ENCODE measurements at regions not wholly inside any gene's neighbourhood (a gene's known extent, or its start where the extent isn't known, plus 50 kb on each side); places are given as distances from the start of the nearest gene placed in this dataset.

DNA sequence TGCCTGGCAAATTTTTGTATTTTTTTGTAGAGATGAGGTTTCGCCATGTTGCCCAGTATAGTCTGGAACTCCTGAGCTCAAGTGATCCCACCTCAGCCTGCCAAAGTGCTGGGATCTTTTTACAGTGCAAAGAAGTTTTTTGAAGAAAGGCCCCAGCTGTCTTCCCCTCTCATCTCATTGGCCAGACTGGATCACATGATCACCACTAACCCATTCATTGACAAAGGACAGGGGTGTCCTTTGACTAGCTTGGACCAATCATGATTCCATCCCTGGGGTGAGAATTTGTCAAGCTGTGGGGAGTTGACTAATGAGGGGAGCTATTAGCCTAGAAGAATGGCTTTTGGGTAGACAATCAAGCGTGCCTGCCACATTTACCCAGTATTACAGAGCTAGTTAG is 232.9 kb upstream of the TANK start:
- intact Hi-C loops (cut with DNase I), result no loop called here
- H3K4me3 ChIP-seq, result no peak overlapping the region
- TF ChIP-seq, protein P1, sequence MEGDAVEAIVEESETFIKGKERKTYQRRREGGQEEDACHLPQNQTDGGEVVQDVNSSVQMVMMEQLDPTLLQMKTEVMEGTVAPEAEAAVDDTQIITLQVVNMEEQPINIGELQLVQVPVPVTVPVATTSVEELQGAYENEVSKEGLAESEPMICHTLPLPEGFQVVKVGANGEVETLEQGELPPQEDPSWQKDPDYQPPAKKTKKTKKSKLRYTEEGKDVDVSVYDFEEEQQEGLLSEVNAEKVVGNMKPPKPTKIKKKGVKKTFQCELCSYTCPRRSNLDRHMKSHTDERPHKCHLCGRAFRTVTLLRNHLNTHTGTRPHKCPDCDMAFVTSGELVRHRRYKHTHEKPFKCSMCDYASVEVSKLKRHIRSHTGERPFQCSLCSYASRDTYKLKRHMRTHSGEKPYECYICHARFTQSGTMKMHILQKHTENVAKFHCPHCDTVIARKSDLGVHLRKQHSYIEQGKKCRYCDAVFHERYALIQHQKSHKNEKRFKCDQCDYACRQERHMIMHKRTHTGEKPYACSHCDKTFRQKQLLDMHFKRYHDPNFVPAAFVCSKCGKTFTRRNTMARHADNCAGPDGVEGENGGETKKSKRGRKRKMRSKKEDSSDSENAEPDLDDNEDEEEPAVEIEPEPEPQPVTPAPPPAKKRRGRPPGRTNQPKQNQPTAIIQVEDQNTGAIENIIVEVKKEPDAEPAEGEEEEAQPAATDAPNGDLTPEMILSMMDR (IDR thresholded peaks at IDR 0.05), result no peak
- H3K27ac ChIP-seq, result no peak overlapping the region
- ATAC-seq (no peak), DNase-seq (no peak)
- H3K36me3 ChIP-seq, result no peaks in the 10 kb centered on the region
- no peaks in the 10 kb centered on the region for H3K27me3 ChIP-seq
- no peaks in the 10 kb centered on the region for H3K9me3 ChIP-seq
- H3K4me1 ChIP-seq, result no peaks in the 10 kb centered on the region

DNA sequence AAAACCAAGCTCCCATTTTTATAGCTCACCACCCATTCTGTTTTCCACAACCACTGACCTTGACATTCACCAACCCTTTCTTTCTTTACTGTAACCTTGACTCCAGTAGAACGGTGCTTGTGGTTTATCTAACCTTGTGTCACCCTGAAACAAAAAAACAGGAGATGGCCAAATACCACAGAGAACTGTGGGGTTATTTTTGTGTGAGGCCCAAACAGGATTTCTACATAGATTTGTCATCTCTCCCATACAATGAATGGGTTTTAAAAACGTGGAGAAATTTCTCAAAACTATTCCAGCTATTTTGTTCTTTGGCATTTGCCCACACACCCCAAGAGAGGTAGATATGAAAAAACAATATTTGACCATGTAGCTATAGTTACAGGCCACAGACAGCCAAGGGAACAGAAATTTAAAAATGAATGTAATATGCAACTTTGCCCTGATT is 231.3 kb upstream of the TANK start:
- H3K27ac ChIP-seq, result no peak overlapping the region
- ATAC-seq (no peak), DNase-seq (no peak)
- no peaks in the 10 kb centered on the region for H3K4me1 ChIP-seq
- H3K27me3 ChIP-seq, result no peaks in the 10 kb centered on the region
- no peaks in the 10 kb centered on the region for H3K36me3 ChIP-seq
- no peaks in the 10 kb centered on the region for H3K9me3 ChIP-seq
- H3K4me3 ChIP-seq, result no peak overlapping the region
- intact Hi-C loops (cut with DNase I), result no loop called here
- TF ChIP-seq, protein P1 (IDR thresholded peaks at IDR 0.05), result no peak

DNA sequence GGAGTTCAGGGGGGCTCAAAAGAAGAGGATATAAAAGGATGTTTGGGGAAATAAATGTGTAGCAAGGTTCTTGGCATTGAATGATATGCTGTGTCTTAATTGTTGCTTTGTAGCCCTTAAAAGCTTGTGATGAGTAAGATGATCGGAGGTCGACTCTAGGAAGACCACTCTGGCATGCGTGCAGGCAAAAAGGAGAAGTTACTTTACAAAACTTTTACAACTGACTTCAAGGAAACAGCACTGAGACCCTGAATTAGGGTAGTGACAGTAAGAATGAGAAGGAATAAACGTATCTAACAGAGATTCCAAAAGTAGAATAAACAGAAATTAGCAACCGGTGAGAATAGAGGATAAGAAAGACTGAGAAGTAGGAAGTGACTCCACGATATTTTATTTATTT is 228.7 kb upstream of the TANK start:
- TF ChIP-seq, protein P1 (IDR thresholded peaks at IDR 0.05), result no peak
- no peak for DNase-seq
- intact Hi-C loops (cut with DNase I), result no loop called here
- H3K9me3 ChIP-seq, result no peaks in the 10 kb centered on the region
- no peaks in the 10 kb centered on the region for H3K27me3 ChIP-seq
- ATAC-seq, result no peak
- no peak overlapping the region for H3K4me3 ChIP-seq
- H3K4me1 ChIP-seq, result no peaks in the 10 kb centered on the region
- H3K27ac ChIP-seq, result no peak overlapping the region
- H3K36me3 ChIP-seq, result no peaks in the 10 kb centered on the region

DNA sequence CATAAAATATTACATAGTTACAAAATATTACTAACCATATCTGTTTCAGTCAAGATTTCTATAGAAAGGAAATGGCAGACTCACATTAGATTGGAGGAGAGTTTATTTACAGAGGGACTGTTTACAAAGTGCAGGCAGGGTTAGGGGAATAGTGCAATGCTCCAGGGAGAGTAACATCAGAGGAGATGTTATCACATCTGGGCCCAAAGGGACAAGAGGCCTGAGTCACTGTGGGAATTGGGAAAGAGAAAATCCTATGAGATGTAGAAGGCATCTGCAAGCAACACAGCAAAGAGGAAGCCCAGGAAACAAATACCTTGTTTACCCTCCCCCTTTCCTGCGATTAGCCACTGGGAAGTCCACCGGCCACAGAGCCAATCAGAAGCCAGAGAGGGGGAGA is 227.3 kb upstream of the TANK start:
- no peaks in the 10 kb centered on the region for H3K9me3 ChIP-seq
- TF ChIP-seq, protein P1 (IDR thresholded peaks at IDR 0.05), result no peak
- DNase-seq, result no peak
- no peaks in the 10 kb centered on the region for H3K27me3 ChIP-seq
- H3K4me3 ChIP-seq, result no peak overlapping the region
- H3K36me3 ChIP-seq, result no peaks in the 10 kb centered on the region
- no peak for ATAC-seq
- intact Hi-C loops (cut with DNase I), result no loop called here
- no peak overlapping the region for H3K27ac ChIP-seq
- no peaks in the 10 kb centered on the region for H3K4me1 ChIP-seq

DNA sequence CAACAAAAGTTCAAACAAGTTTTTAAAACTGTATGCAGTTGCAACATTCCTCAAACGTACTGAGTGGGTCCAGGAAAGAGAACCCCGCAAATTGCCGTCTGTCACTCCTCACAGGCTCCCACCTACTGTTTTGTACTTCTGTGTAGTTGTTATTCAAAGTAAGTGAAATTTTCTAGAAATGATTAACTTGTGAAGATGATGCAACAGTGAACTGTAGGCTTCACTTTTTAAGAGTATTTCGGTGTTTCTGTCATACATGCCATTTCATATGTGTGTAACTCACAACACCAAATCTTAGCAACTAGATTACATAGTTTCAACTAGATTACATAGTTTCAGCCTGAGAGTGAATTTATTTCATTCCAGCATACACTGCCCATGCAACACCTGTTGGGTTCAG is 226.0 kb upstream of the TANK start:
- ATAC-seq, result no peak
- no peak for DNase-seq
- no peak overlapping the region for H3K4me3 ChIP-seq
- H3K36me3 ChIP-seq, result no peaks in the 10 kb centered on the region
- H3K4me1 ChIP-seq, result no peaks in the 10 kb centered on the region
- H3K9me3 ChIP-seq, result no peaks in the 10 kb centered on the region
- H3K27ac ChIP-seq, result no peak overlapping the region
- intact Hi-C loops (cut with DNase I), result no loop called here
- H3K27me3 ChIP-seq, result no peaks in the 10 kb centered on the region
- TF ChIP-seq, protein P1 (IDR thresholded peaks at IDR 0.05), result no peak
